ENCODE measurements at regions not wholly inside any gene's neighbourhood (a gene's known extent, or its start where the extent isn't known, plus 50 kb on each side); places are given as distances from the start of the nearest gene placed in this dataset.

DNA sequence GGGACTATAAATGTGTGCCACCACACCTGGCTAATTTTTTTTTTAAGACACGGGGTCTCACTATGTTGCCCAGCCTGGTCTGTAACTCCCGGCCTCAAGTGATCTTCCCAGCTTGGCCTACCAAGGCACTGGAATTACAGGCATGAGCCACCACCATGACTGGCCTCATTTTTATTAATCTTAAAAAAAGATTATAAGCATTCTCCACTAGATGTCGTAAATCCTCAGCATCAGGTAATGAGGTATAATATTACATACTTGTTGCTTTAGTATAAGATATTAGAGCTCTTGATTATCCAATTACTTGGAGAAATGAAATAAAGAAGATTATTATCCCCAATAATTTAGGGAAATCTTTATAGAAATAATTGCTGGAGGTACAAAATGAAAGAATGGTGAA, 78.2 kb upstream of the HTR1A start:
- no peak for TF ChIP-seq CTCF (IDR thresholded peaks at IDR 0.05)
- H3K27me3 Mint-ChIP-seq (ENCODE audit: low read depth in 3 of 3), result no peaks in the 10 kb centered on the region
- DNase-seq, result no peak
- Histone ChIP-seq H3K27me3 (ENCODE audit: control insufficient read depth in 2 of 2, insufficient read depth in 2 of 2, low read length in 2 of 2) (no peaks in the 10 kb centered on the region), H4K20me1 (ENCODE audit: insufficient read depth, low read length) (no peaks in the 10 kb centered on the region), H3K9ac (ENCODE audit: insufficient read depth, low read length, poor library complexity, severe bottlenecking) (no peak overlapping the region), H3K4me1 (ENCODE audit: control insufficient read depth in 1 of 2, insufficient read depth in 2 of 2, low read length in 2 of 2) (no peaks in the 10 kb centered on the region), H3K79me2 (ENCODE audit: insufficient read depth, low read length) (no peaks in the 10 kb centered on the region), H3K36me3 (replicated peaks in 1 of 2; ENCODE audit: control insufficient read depth in 1 of 2, insufficient read depth in 2 of 2, low read length in 2 of 2) (no peaks in the 10 kb centered on the region), H2AFZ (ENCODE audit: insufficient read depth, low read depth, low read length, poor library complexity, severe bottlenecking) (no peak overlapping the region), H3K4me2 (replicated peaks; ENCODE audit: extremely low read depth, low read length, poor library complexity, severe bottlenecking) (no peak overlapping the region), H3K4me3 (replicated peaks in 1 of 3; ENCODE audit: low read depth in 2 of 3, low read length in 3 of 3) (no peak overlapping the region), H3K9me3 (replicated peaks in 1 of 2; ENCODE audit: control insufficient read depth in 1 of 2, insufficient read depth in 1 of 2, low read length in 2 of 2) (peaks cover 26 to 28% of the 10 kb centered on the region in 2 donors), H3K27ac (ENCODE audit: low read depth in 1 of 2, low read length in 2 of 2) (no peak overlapping the region)
- no peak overlapping the region for H3K4me3 Mint-ChIP-seq
- H3K4me1 Mint-ChIP-seq, result no peaks in the 10 kb centered on the region
- no peak overlapping the region for H3K27ac Mint-ChIP-seq
- no peaks in the 10 kb centered on the region for H3K36me3 Mint-ChIP-seq
- peaks cover 8 to 28% (median 19%) of the 10 kb centered on the region in 7 donors for H3K9me3 Mint-ChIP-seq
- 68% methylated on average over 2 of the region's 3 CpGs for WGBS (ENCODE audit: insufficient coverage)
- intact Hi-C loops (cut with micrococcal nuclease), result no loop called here

DNA sequence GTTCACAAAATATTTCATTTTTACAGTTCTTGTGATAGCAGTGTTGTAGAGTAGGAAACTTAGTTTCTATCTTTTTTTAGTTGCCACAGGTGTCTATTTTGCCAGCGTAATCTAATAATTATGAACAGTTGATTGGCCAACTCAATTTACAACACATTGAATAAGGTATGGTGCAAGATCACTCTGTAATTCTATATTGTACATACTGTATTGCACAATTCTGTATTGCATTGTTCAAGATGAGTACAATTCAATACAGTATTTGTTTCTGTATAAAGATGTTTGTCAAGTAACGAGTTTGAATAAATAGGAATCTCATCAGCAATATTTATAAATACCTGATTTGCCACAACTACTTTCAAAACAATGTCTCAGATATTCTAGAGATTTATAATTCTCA, 64.2 kb upstream of the HTR1A start:
- H3K27ac ChIP-seq (ENCODE audit: low read depth in 1 of 2, low read length in 2 of 2), result no peak overlapping the region
- no peak overlapping the region for H3K4me3 ChIP-seq (replicated peaks in 1 of 3; ENCODE audit: low read depth in 2 of 3, low read length in 3 of 3)

More for the DNA sequence above, 64.2 kb upstream of the HTR1A start:
- no CpG with 5 or more reads among the region's 2 CpGs for WGBS (ENCODE audit: insufficient coverage)
- TF ChIP-seq CTCF (IDR thresholded peaks at IDR 0.05), result no peak
- H3K9ac ChIP-seq (ENCODE audit: insufficient read depth, low read length, poor library complexity, severe bottlenecking), result no peak overlapping the region
- intact Hi-C loops (cut with micrococcal nuclease), result no loop called here
- Mint-ChIP-seq H3K27ac (no peak overlapping the region), H3K36me3 (no peaks in the 10 kb centered on the region), H3K4me3 (no peak overlapping the region), H3K4me1 (no peaks in the 10 kb centered on the region), H3K9me3 (peaks cover 0 to 5% (median 0%) of the 10 kb centered on the region in 7 donors), H3K27me3 (ENCODE audit: low read depth in 3 of 3) (no peaks in the 10 kb centered on the region)
- no peaks in the 10 kb centered on the region for H3K4me1 ChIP-seq (ENCODE audit: control insufficient read depth in 1 of 2, insufficient read depth in 2 of 2, low read length in 2 of 2)
- H3K27me3 ChIP-seq (ENCODE audit: control insufficient read depth in 2 of 2, insufficient read depth in 2 of 2, low read length in 2 of 2), result no peaks in the 10 kb centered on the region
- no peak overlapping the region for H3K4me2 ChIP-seq (replicated peaks; ENCODE audit: extremely low read depth, low read length, poor library complexity, severe bottlenecking)
- H2AFZ ChIP-seq (ENCODE audit: insufficient read depth, low read depth, low read length, poor library complexity, severe bottlenecking), result no peak overlapping the region
- no peaks in the 10 kb centered on the region for H4K20me1 ChIP-seq (ENCODE audit: insufficient read depth, low read length)
- no peaks in the 10 kb centered on the region for H3K9me3 ChIP-seq (replicated peaks in 1 of 2; ENCODE audit: control insufficient read depth in 1 of 2, insufficient read depth in 1 of 2, low read length in 2 of 2)
- H3K36me3 ChIP-seq (replicated peaks in 1 of 2; ENCODE audit: control insufficient read depth in 1 of 2, insufficient read depth in 2 of 2, low read length in 2 of 2), result no peaks in the 10 kb centered on the region
- no peak for DNase-seq
- H3K79me2 ChIP-seq (ENCODE audit: insufficient read depth, low read length), result no peaks in the 10 kb centered on the region

All from CD14-positive monocyte (primary cell).